MM.1S (cell line): ENCODE measurements at regions not wholly inside any gene's neighbourhood (a gene's known extent, or its start where the extent isn't known, plus 50 kb on each side); places are given as distances from the start of the nearest gene placed in this dataset.

Experiments used
- CTCF ChIP-seq: fragments of 300-600 bp; sonication (generic); IDR thresholded peaks from 2 replicates; pipeline ENCODE4 v1.5.1; 2016; ENCODE audit warnings: antibody characterized with exemption, low read length, mixed read lengths
- EZH2 ChIP-seq: fragments of 300-600 bp; sonication (generic); optimal IDR thresholded peaks from 2 replicates; pipeline ENCODE3; 2017; ENCODE audit warnings: low read depth, mild to moderate bottlenecking, antibody characterized with exemption, low read length, mixed read lengths

GRCh38 chr3:145032791-145033190 lies 1061.2 kb downstream of the DIPK2A start:
- TF ChIP-seq CTCF (no peak), EZH2 (no peak)
